ENCODE measurements at regions not wholly inside any gene's neighbourhood (a gene's known extent, or its start where the extent isn't known, plus 50 kb on each side); places are given as distances from the start of the nearest gene placed in this dataset.

DNA sequence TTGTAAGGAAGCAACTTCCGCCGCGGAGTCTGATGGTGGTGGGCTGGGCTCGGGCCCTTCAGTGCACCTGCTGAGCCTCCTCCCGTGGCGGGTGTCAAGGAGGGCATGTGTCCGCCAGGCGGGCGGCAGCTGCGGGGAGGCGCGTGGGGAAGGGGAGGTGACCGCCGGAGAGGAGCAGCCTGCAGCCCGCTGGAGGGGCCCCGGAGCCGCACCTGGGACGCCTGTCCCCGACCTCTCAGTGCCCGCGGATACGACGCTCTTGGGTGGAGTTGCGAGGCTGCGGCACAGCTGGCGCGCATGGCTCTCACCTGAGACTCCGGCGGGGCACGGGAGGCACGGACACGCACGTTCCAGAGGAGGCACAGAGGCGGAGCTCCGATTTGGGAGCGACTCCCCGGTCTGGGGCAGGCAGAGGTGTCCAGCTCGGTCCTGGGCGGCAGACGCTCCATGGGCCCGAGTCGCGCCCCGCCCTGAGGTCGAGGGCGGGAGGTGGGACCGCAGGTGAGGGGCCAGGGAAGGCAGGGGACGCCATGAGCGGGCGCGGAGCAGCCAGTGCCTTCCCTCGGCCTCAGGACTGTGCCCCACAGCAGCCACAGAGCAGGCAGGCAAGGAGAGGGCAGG lies 50.2 kb upstream of the PRR20G start:
- no peak overlapping the region for H3K9ac ChIP-seq (replicated peaks; ENCODE audit: extremely low read depth, insufficient read depth, low read length)
- no peaks in the 10 kb centered on the region for H3K36me3 ChIP-seq (ENCODE audit: control insufficient read depth in 2 of 2, extremely low read depth in 1 of 2, insufficient read depth in 2 of 2, low read length in 2 of 2)
- intact Hi-C loops (cut with micrococcal nuclease) (no loop called here), dilution Hi-C loops (cut with MboI; ENCODE audit: extremely low pct_ligation_motif_present, low sequenced_read_pairs) (no loop called here)
- CTCF ChIA-PET = no interaction called here
- no peak for TF ChIP-seq GATA2 (IDR thresholded peaks at IDR 0.05; ENCODE audit: insufficient read depth, insufficient read length, low read depth, low read length)
- TF ChIP-seq POLR2A (IDR thresholded peaks at IDR 0.05; ENCODE audit: low read depth, low read length) = no peak
- TF ChIP-seq EZH2 (IDR thresholded peaks at IDR 0.05; ENCODE audit: borderline replicate concordance, low read depth, low read length, severe bottlenecking) = peak; percentile 52
- no peak overlapping the region for H3K4me3 ChIP-seq (replicated peaks in 1 of 3; ENCODE audit: insufficient read depth in 1 of 3, low read depth in 1 of 3, low read length in 3 of 3)
- POLR2A ChIA-PET = no interaction called here
- no peak for FAIRE-seq
- H3K27me3 ChIP-seq (ENCODE audit: control insufficient read depth in 2 of 2, insufficient read depth in 2 of 2, low read length in 2 of 2) = no peaks in the 10 kb centered on the region
- H4K20me1 ChIP-seq (replicated peaks; ENCODE audit: control insufficient read depth, extremely low read depth, insufficient read depth, low read length) = no peaks in the 10 kb centered on the region
- no peak for DNase-seq (ENCODE audit: low read depth, low spot score)
- no peak overlapping the region for H2AFZ ChIP-seq (ENCODE audit: low read depth, low read length)
- no peak overlapping the region for H3K4me2 ChIP-seq (ENCODE audit: insufficient read depth, low read length)
- no peak overlapping the region for H3K27ac ChIP-seq (ENCODE audit: insufficient read depth, low read depth, low read length)
- no peaks in the 10 kb centered on the region for H3K9me1 ChIP-seq (replicated peaks; ENCODE audit: control insufficient read depth, extremely low read depth, insufficient read depth, low read length)
- no peaks in the 10 kb centered on the region for H3K9me3 ChIP-seq (replicated peaks; ENCODE audit: control insufficient read depth, insufficient read depth, low read length)
- H3K79me2 ChIP-seq (ENCODE audit: control insufficient read depth, insufficient read depth, low read length) = no peaks in the 10 kb centered on the region
- no peaks in the 10 kb centered on the region for H3K4me1 ChIP-seq (ENCODE audit: control insufficient read depth, extremely low read depth, insufficient read depth, low read length)
- BruUV-seq (replicated peaks) = no TSS peak

All from endothelial cell of umbilical vein (primary cell).